PC-3 (cell line): ENCODE measurements at regions not wholly inside any gene's neighbourhood (a gene's known extent, or its start where the extent isn't known, plus 50 kb on each side); places are given as distances from the start of the nearest gene placed in this dataset.

Experiments
- ATAC-seq: fragments of 200-7000 bp; cut with Tn5 transposase; 2 replicates; pipeline ENCODE4 v1.9.1; 2020; ENCODE audit warnings: mild to moderate bottlenecking, moderate library complexity
- BruUV-seq: library from RNA; stranded (reverse); fragments of 400-500 nt; replicated peaks from 2 replicates; lab custom pipeline; 2021; lab: Mats Ljungman, UMichigan
- CTCF ChIA-PET: fragments of 300-600 bp; sonication (Branson Sonifier 250); formaldehyde crosslinking; loops from one replicate; lab custom pipeline; 2022; ENCODE audit warnings: antibody characterized with exemption; lab: Charles Lee
- POLR2A ChIA-PET: fragments of 300-600 bp; sonication (Branson Sonifier 250); formaldehyde crosslinking; loops from one replicate; lab custom pipeline; 2022; ENCODE audit warnings: antibody characterized with exemption; ENCODE audit not compliant: unreplicated experiment; lab: Charles Lee
- DNase-seq: peaks from one replicate; pipeline ENCODE4 v3.0.0-alpha.2; 2015
- H2AFZ ChIP-seq: fragments of 300-600 bp; sonication (generic); 2 replicates; pipeline ENCODE4 v1.6.0; 2016; ENCODE audit warnings: antibody characterized with exemption, low read length
- H3F3A ChIP-seq: fragments of 300-600 bp; sonication (generic); one replicate; pipeline ENCODE4 v1.6.0; 2017; ENCODE audit warnings: antibody characterized with exemption, low read length, control low read depth, mild to moderate bottlenecking; ENCODE audit not compliant: unreplicated experiment
- H3K27ac ChIP-seq: fragments of 300-600 bp; sonication (generic); 2 replicates; pipeline ENCODE4 v1.5.1; 2016; ENCODE audit warnings: mild to moderate bottlenecking, low read length
- H3K27me3 ChIP-seq: fragments of 300-600 bp; sonication (generic); 2 replicates; pipeline ENCODE4 v1.6.1; 2016; ENCODE audit warnings: low read length, mixed read lengths
- H3K36me3 ChIP-seq: fragments of 300-600 bp; sonication (generic); 2 replicates; pipeline ENCODE4 v1.6.1; 2016; ENCODE audit warnings: low read depth, mixed run types, low read length, mixed read lengths
- H3K4me1 ChIP-seq: fragments of 300-600 bp; sonication (generic); 2 replicates; pipeline ENCODE4 v1.5.1; 2016; ENCODE audit warnings: low read length; ENCODE audit not compliant: insufficient read depth
- H3K4me2 ChIP-seq: fragments of 300-600 bp; sonication (generic); 2 replicates; pipeline ENCODE4 v1.6.0; 2016; ENCODE audit warnings: low read length
- H3K4me3 ChIP-seq: fragments of 300-600 bp; sonication (generic); 2 replicates; pipeline ENCODE4 v1.5.1; 2016; ENCODE audit warnings: mild to moderate bottlenecking, low read length, mixed read lengths
- H3K79me2 ChIP-seq: fragments of 300-600 bp; sonication (generic); 2 replicates; pipeline ENCODE4 v1.6.1; 2017; ENCODE audit warnings: low read length, mixed read lengths
- H3K9ac ChIP-seq: fragments of 300-600 bp; sonication (generic); 2 replicates; pipeline ENCODE4 v1.6.0; 2016; ENCODE audit warnings: mild to moderate bottlenecking, low read length
- H3K9me2 ChIP-seq: fragments of 300-600 bp; sonication (generic); replicated peaks from 2 replicates; pipeline ENCODE4 v1.6.1; 2016; ENCODE audit warnings: mixed run types, low read length, mixed read lengths
- H3K9me3 ChIP-seq: fragments of 300-600 bp; sonication (generic); 2 replicates; pipeline ENCODE4 v1.6.1; 2016; ENCODE audit warnings: low read length, mixed read lengths
- H4K20me1 ChIP-seq: fragments of 300-600 bp; sonication (generic); 2 replicates; pipeline ENCODE4 v1.6.1; 2016; ENCODE audit warnings: low read length, mixed read lengths
- CTCF ChIP-seq: fragments of 300-600 bp; sonication (generic); conservative IDR thresholded peaks from 2 replicates; pipeline ENCODE4 v1.5.1; 2017; ENCODE audit warnings: antibody characterized with exemption, low read depth, mild to moderate bottlenecking, low read length
- EZH2 ChIP-seq: fragments of 300-600 bp; sonication (generic); IDR thresholded peaks from one replicate; pipeline ENCODE4 v1.6.1; 2017; ENCODE audit warnings: antibody characterized with exemption, mild to moderate bottlenecking, low read length; ENCODE audit not compliant: unreplicated experiment
- EZH2phosphoT487 ChIP-seq: fragments of 300-600 bp; sonication (generic); IDR thresholded peaks from 2 replicates; pipeline ENCODE4 v1.6.1; 2018; ENCODE audit warnings: mild to moderate bottlenecking, antibody characterized with exemption, low read length, borderline replicate concordance
- intact Hi-C: fragments of 100-400 bp; cut with micrococcal nuclease; formaldehyde crosslinking; loops from 2 replicates; pipeline ENCODE4 v1.9.0; 2023

- Histone ChIP-seq H3K9me2 (no peaks in the 10 kb centered on the region), H3K27me3 (no peaks in the 10 kb centered on the region), H3K79me2 (no peaks in the 10 kb centered on the region), H3K4me3 (no peak overlapping the region), H2AFZ (no peak overlapping the region), H3K36me3 (no peaks in the 10 kb centered on the region), H3K27ac (no peak overlapping the region), H4K20me1 (no peaks in the 10 kb centered on the region), H3F3A (no peaks in the 10 kb centered on the region), H3K9me3 (no peaks in the 10 kb centered on the region), H3K4me1 (no peaks in the 10 kb centered on the region), H3K9ac (no peak overlapping the region), H3K4me2 (no peak overlapping the region)
- CTCF ChIA-PET = no interaction called here
- no peak for TF ChIP-seq EZH2
- TF ChIP-seq EZH2phosphoT487 = no peak
- no peak for TF ChIP-seq CTCF
- POLR2A ChIA-PET = no interaction called here
- ATAC-seq = no peak
- DNase-seq = no peak
- no TSS peak for BruUV-seq
- intact Hi-C loops = no loop called here
Measured at GRCh38 chr6:119801056-119801455, 451.5 kb upstream of the MAN1A1 start.

DNA sequence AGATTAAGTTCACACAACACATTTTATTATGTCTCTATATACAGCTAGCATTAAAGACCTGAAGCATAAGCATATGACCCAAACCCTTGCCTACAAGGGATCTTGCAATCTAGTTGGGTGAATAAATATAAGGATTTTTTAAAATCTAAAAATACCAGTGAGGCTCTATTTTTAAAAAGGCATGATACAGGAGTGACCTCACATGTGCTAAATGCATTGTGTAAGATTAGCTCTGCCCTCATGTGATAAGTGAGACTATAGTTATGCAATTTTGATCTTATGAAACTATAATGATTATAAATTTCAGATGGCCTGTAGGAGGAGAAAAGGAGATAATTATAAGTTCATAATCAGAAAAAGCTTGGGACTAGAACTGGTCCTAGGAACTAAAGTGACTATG is 451.0 kb upstream of the MAN1A1 start:
- ATAC-seq = no peak
- no peak for DNase-seq
- Histone ChIP-seq H3K27me3 (no peaks in the 10 kb centered on the region), H3K9me2 (no peaks in the 10 kb centered on the region), H4K20me1 (no peaks in the 10 kb centered on the region), H3K9me3 (no peaks in the 10 kb centered on the region), H3K4me2 (no peak overlapping the region), H3K36me3 (no peaks in the 10 kb centered on the region), H3F3A (no peaks in the 10 kb centered on the region), H3K9ac (no peak overlapping the region), H3K4me3 (no peak overlapping the region), H3K27ac (no peak overlapping the region), H3K79me2 (no peaks in the 10 kb centered on the region), H2AFZ (no peak overlapping the region), H3K4me1 (no peaks in the 10 kb centered on the region)
- CTCF ChIA-PET = no interaction called here
- POLR2A ChIA-PET = no interaction called here
- BruUV-seq = no TSS peak
- TF ChIP-seq EZH2phosphoT487 (no peak), EZH2 (no peak), CTCF (no peak)
- intact Hi-C loops = no loop called here

GRCh38 chr6:119799596-119800509 is 450.3 kb upstream of the MAN1A1 start:
- Histone ChIP-seq H3K9me3 (no peaks in the 10 kb centered on the region), H3K36me3 (no peaks in the 10 kb centered on the region), H3K27me3 (no peaks in the 10 kb centered on the region), H3K9me2 (no peaks in the 10 kb centered on the region), H3K79me2 (no peaks in the 10 kb centered on the region), H2AFZ (no peak overlapping the region), H3F3A (no peaks in the 10 kb centered on the region), H3K9ac (no peak overlapping the region), H3K4me1 (no peaks in the 10 kb centered on the region), H3K4me2 (no peak overlapping the region), H3K4me3 (no peak overlapping the region), H4K20me1 (no peaks in the 10 kb centered on the region), H3K27ac (no peak overlapping the region)
- TF ChIP-seq EZH2 (no peak), CTCF (no peak), EZH2phosphoT487 (no peak)
- POLR2A ChIA-PET = no interaction called here
- intact Hi-C loops = no loop called here
- DNase-seq (no peak), ATAC-seq (no peak)
- BruUV-seq = no TSS peak
- CTCF ChIA-PET = no interaction called here
